HG03521 (cell line): ENCODE measurements at regions not wholly inside any gene's neighbourhood (a gene's known extent, or its start where the extent isn't known, plus 50 kb on each side); places are given as distances from the start of the nearest gene placed in this dataset.

Source experiments
- ATAC-seq: cut with Tn5 transposase; IDR thresholded peaks from one replicate; pipeline ENCODE4 v1.9.1; 2021; ENCODE audit warnings: mild to moderate bottlenecking, moderate library complexity; ENCODE audit not compliant: unreplicated experiment

GRCh38 chr2:105460048-105460732 is 61.3 kb upstream of the FHL2 start:
- no peak for ATAC-seq

GRCh38 chr2:105458076-105458475 is 59.2 kb upstream of the FHL2 start:
- ATAC-seq = no peak

GRCh38 chr2:105455488-105456003 is 56.7 kb upstream of the FHL2 start:
- no peak for ATAC-seq

GRCh38 chr2:105454801-105455485 is 56.1 kb upstream of the FHL2 start:
- no peak for ATAC-seq

- no peak for ATAC-seq
Observed at GRCh38 chr2:105451571-105452166, 52.8 kb upstream of the FHL2 start.

GRCh38 chr2:105450471-105450870 is 51.6 kb upstream of the FHL2 start:
- ATAC-seq = no peak

- ATAC-seq = no peak
Observed at GRCh38 chr2:105449076-105449475, 50.2 kb upstream of the FHL2 start.
